ENCODE measurements at regions not wholly inside any gene's neighbourhood (a gene's known extent, or its start where the extent isn't known, plus 50 kb on each side); places are given as distances from the start of the nearest gene placed in this dataset.
A peak's percentile ranks its signal among the peaks of the same experiment; 100 is the strongest.

GRCh38 chr2:164061129-164061746, 325.4 kb upstream of the FIGN start:
- no peaks in the 10 kb centered on the region for H3K36me3 ChIP-seq
- H3K27ac ChIP-seq: no peak overlapping the region
- no peaks in the 10 kb centered on the region for H3K4me1 ChIP-seq
- no peak overlapping the region for H3K4me3 ChIP-seq
- DNase-seq (ENCODE audit: extremely low spot score in 2 of 2): no peak
- TF ChIP-seq CTCF (IDR thresholded peaks at IDR 0.05): peak in 1 of 3 experiments; percentile 24
- no peak for TF ChIP-seq POLR2AphosphoS5 (IDR thresholded peaks at IDR 0.05; ENCODE audit: insufficient read depth in 1 of 2, low read depth in 1 of 2)
- TF ChIP-seq POLR2A (IDR thresholded peaks at IDR 0.05): no peak
- intact Hi-C loops (cut with DNase I): no loop called here
- no peaks in the 10 kb centered on the region for H3K27me3 ChIP-seq
- H3K9me3 ChIP-seq: no peaks in the 10 kb centered on the region

- TF ChIP-seq POLR2AphosphoS5 (IDR thresholded peaks at IDR 0.05; ENCODE audit: insufficient read depth in 1 of 2, low read depth in 1 of 2): no peak
- TF ChIP-seq CTCF (IDR thresholded peaks at IDR 0.05): no peak
- TF ChIP-seq POLR2A (IDR thresholded peaks at IDR 0.05): no peak
- DNase-seq (ENCODE audit: extremely low spot score in 2 of 2): no peak
- Histone ChIP-seq H3K36me3 (no peaks in the 10 kb centered on the region), H3K27me3 (no peaks in the 10 kb centered on the region), H3K4me1 (no peaks in the 10 kb centered on the region), H3K27ac (no peak overlapping the region), H3K9me3 (no peaks in the 10 kb centered on the region), H3K4me3 (no peak overlapping the region)
- intact Hi-C loops (cut with DNase I): no loop called here
Observed at GRCh38 chr2:164060031-164060430, 324.2 kb upstream of the FIGN start.

- Histone ChIP-seq H3K4me3 (no peak overlapping the region), H3K27me3 (no peaks in the 10 kb centered on the region), H3K9me3 (no peaks in the 10 kb centered on the region), H3K36me3 (no peaks in the 10 kb centered on the region), H3K27ac (no peak overlapping the region), H3K4me1 (no peaks in the 10 kb centered on the region)
- no peak for TF ChIP-seq CTCF (IDR thresholded peaks at IDR 0.05)
- TF ChIP-seq POLR2A (IDR thresholded peaks at IDR 0.05): no peak
- TF ChIP-seq POLR2AphosphoS5 (IDR thresholded peaks at IDR 0.05; ENCODE audit: insufficient read depth in 1 of 2, low read depth in 1 of 2): no peak
- no peak for DNase-seq (ENCODE audit: extremely low spot score in 2 of 2)
- intact Hi-C loops (cut with DNase I): no loop called here
Observed at GRCh38 chr2:164055623-164056022, 319.8 kb upstream of the FIGN start.

GRCh38 chr2:164054651-164055050, 318.8 kb upstream of the FIGN start:
- intact Hi-C loops (cut with DNase I): no loop called here
- TF ChIP-seq POLR2A (IDR thresholded peaks at IDR 0.05) (no peak), CTCF (IDR thresholded peaks at IDR 0.05) (no peak)
- Histone ChIP-seq H3K27me3 (no peaks in the 10 kb centered on the region), H3K4me3 (no peak overlapping the region), H3K4me1 (no peaks in the 10 kb centered on the region), H3K9me3 (no peaks in the 10 kb centered on the region), H3K36me3 (no peaks in the 10 kb centered on the region), H3K27ac (no peak overlapping the region)
- no peak for DNase-seq (ENCODE audit: extremely low spot score in 2 of 2)

- Histone ChIP-seq H3K27ac (no peak overlapping the region), H3K27me3 (no peaks in the 10 kb centered on the region), H3K4me1 (no peaks in the 10 kb centered on the region), H3K4me3 (no peak overlapping the region), H3K9me3 (no peaks in the 10 kb centered on the region), H3K36me3 (no peaks in the 10 kb centered on the region)
- no peak for TF ChIP-seq POLR2A (IDR thresholded peaks at IDR 0.05)
- TF ChIP-seq CTCF (IDR thresholded peaks at IDR 0.05): no peak
- TF ChIP-seq POLR2AphosphoS5 (IDR thresholded peaks at IDR 0.05; ENCODE audit: insufficient read depth in 1 of 2, low read depth in 1 of 2): no peak
- DNase-seq (ENCODE audit: extremely low spot score in 2 of 2): no peak
- intact Hi-C loops (cut with DNase I): no loop called here
Observed at GRCh38 chr2:164053021-164053420, 317.2 kb upstream of the FIGN start.

Measured in vagina (tissue), 2 donors.